HG02970 (cell line): ENCODE measurements at regions not wholly inside any gene's neighbourhood (a gene's known extent, or its start where the extent isn't known, plus 50 kb on each side); places are given as distances from the start of the nearest gene placed in this dataset.

Source experiments
- ATAC-seq: cut with Tn5 transposase; IDR thresholded peaks from one replicate; pipeline ENCODE4 v1.9.1; 2021; ENCODE audit warnings: mild to moderate bottlenecking, moderate library complexity, moderate number of reproducible peaks; ENCODE audit not compliant: unreplicated experiment, low FRiP score

GRCh38 chr6:82017288-82017687, 230.3 kb downstream of the IBTK start:
- ATAC-seq = no peak

- no peak for ATAC-seq
These were observed 232.0 kb downstream of the IBTK start for GRCh38 chr6:82015526-82015925.

- no peak for ATAC-seq
These were observed 232.5 kb downstream of the IBTK start for GRCh38 chr6:82015043-82015442.

- ATAC-seq = no peak
These were observed 233.7 kb downstream of the IBTK start for GRCh38 chr6:82013561-82014530.

- peak; percentile 77 for ATAC-seq
These were observed 241.4 kb downstream of the IBTK start for GRCh38 chr6:82006027-82006738.

GRCh38 chr6:82000551-82000950, 247.0 kb downstream of the IBTK start:
- ATAC-seq = no peak

GRCh38 chr6:81999826-82000225, 247.3 kb upstream of the TENT5A start:
- ATAC-seq = no peak

- no peak for ATAC-seq
These were observed 246.8 kb upstream of the TENT5A start for GRCh38 chr6:81999270-81999669.

- ATAC-seq = no peak
These were observed 246.0 kb upstream of the TENT5A start for GRCh38 chr6:81998432-81998831.

GRCh38 chr6:81997090-81997926, 244.8 kb upstream of the TENT5A start:
- ATAC-seq = no peak

- ATAC-seq = no peak
These were observed 243.9 kb upstream of the TENT5A start for GRCh38 chr6:81996414-81996813.

GRCh38 chr6:81995548-81996289, 243.2 kb upstream of the TENT5A start:
- ATAC-seq = no peak

GRCh38 chr6:81988871-81989270, 236.4 kb upstream of the TENT5A start:
- no peak for ATAC-seq

GRCh38 chr6:81988446-81988845, 236.0 kb upstream of the TENT5A start:
- no peak for ATAC-seq

- no peak for ATAC-seq
These were observed 234.8 kb upstream of the TENT5A start for GRCh38 chr6:81987293-81987692.

- no peak for ATAC-seq
These were observed 232.7 kb upstream of the TENT5A start for GRCh38 chr6:81985191-81985590.

GRCh38 chr6:81984599-81984998, 232.1 kb upstream of the TENT5A start:
- no peak for ATAC-seq

GRCh38 chr6:81981812-81982211, 229.3 kb upstream of the TENT5A start:
- ATAC-seq = no peak

- ATAC-seq = no peak
These were observed 227.3 kb upstream of the TENT5A start for GRCh38 chr6:81979767-81980166.

GRCh38 chr6:81979329-81979728, 226.8 kb upstream of the TENT5A start:
- ATAC-seq = no peak
